Uterus (tissue), 2 donors: ENCODE measurements at regions not wholly inside any gene's neighbourhood (a gene's known extent, or its start where the extent isn't known, plus 50 kb on each side); places are given as distances from the start of the nearest gene placed in this dataset.

Experiments
- POLR2A ChIP-seq, 2 donors: fragments of 450-650 bp; IDR thresholded peaks; one replicate each; pipeline ENCODE4 v1.6.1; 2016; ENCODE audit warnings: antibody characterized with exemption in 2 of 2, mild to moderate bottlenecking in 1 of 2, moderate library complexity in 1 of 2
- TF ChIP-seq, protein P1 (sequence below), 4 experiments: fragments of 200-600 bp in 2 of 4; fragments of 450-650 bp in 2 of 4; sonication (generic) in 2 of 4; IDR thresholded peaks; one replicate each; pipeline ENCODE4 v1.5.1; 2016 to 2019; ENCODE audit warnings: antibody characterized with exemption in 4 of 4, mild to moderate bottlenecking in 2 of 4, moderate library complexity in 1 of 4

- TF ChIP-seq, protein P1, sequence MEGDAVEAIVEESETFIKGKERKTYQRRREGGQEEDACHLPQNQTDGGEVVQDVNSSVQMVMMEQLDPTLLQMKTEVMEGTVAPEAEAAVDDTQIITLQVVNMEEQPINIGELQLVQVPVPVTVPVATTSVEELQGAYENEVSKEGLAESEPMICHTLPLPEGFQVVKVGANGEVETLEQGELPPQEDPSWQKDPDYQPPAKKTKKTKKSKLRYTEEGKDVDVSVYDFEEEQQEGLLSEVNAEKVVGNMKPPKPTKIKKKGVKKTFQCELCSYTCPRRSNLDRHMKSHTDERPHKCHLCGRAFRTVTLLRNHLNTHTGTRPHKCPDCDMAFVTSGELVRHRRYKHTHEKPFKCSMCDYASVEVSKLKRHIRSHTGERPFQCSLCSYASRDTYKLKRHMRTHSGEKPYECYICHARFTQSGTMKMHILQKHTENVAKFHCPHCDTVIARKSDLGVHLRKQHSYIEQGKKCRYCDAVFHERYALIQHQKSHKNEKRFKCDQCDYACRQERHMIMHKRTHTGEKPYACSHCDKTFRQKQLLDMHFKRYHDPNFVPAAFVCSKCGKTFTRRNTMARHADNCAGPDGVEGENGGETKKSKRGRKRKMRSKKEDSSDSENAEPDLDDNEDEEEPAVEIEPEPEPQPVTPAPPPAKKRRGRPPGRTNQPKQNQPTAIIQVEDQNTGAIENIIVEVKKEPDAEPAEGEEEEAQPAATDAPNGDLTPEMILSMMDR (IDR thresholded peaks at IDR 0.05): no peak
- no peak for TF ChIP-seq POLR2A (IDR thresholded peaks at IDR 0.05)
Measured at GRCh38 chr4:127140306-127140705, 492.5 kb upstream of the INTU start.
